OCI-LY7 (cell line): ENCODE measurements at regions not wholly inside any gene's neighbourhood (a gene's known extent, or its start where the extent isn't known, plus 50 kb on each side); places are given as distances from the start of the nearest gene placed in this dataset.

ENCODE experiments used
- BruUV-seq: library from RNA; stranded (reverse); fragments of 400-500 nt; replicated peaks from 2 replicates; lab custom pipeline; 2021; lab: Mats Ljungman, UMichigan
- CTCF ChIA-PET: fragments of 300-600 bp; sonication (Branson Sonifier 250); formaldehyde crosslinking; loops from one replicate; lab custom pipeline; 2022; ENCODE audit warnings: antibody characterized with exemption; ENCODE audit not compliant: unreplicated experiment; lab: Charles Lee
- POLR2A ChIA-PET: fragments of 300-600 bp; sonication (Branson Sonifier 250); formaldehyde crosslinking; loops from one replicate; lab custom pipeline; 2022; ENCODE audit warnings: antibody characterized with exemption; lab: Charles Lee
- DNase-seq: peaks from one replicate; pipeline ENCODE4 v3.0.0-alpha.2; 2015; ENCODE audit warnings: low spot score
- H2AFZ ChIP-seq: fragments of 200-600 bp; sonication (generic), shearing (Covaris generic); 2 replicates; pipeline ENCODE4 v1.6.1; 2014; ENCODE audit warnings: mild to moderate bottlenecking, antibody characterized with exemption, low read length, moderate library complexity
- H3K27ac ChIP-seq: fragments of 200-600 bp; sonication (generic); 2 replicates; pipeline ENCODE4 v1.5.1; 2014; ENCODE audit warnings: mixed run types, low read depth, mild to moderate bottlenecking, moderate library complexity, low read length, inconsistent platforms; ENCODE audit not compliant: poor library complexity, severe bottlenecking
- H3K36me3 ChIP-seq: fragments of 200-600 bp; sonication (generic); 2 replicates; pipeline ENCODE4 v1.6.1; 2014; ENCODE audit warnings: mild to moderate bottlenecking, antibody characterized with exemption, low read length, moderate library complexity, mixed read lengths; ENCODE audit not compliant: insufficient read depth
- H3K4me1 ChIP-seq: fragments of 200-600 bp; sonication (generic); 2 replicates; pipeline ENCODE4 v1.5.1; 2014; ENCODE audit warnings: mild to moderate bottlenecking, low read length; ENCODE audit not compliant: insufficient read depth, poor library complexity, severe bottlenecking
- H3K4me2 ChIP-seq: fragments of 200-600 bp; sonication (generic); 2 replicates; pipeline ENCODE4 v1.6.1; 2014; ENCODE audit warnings: mild to moderate bottlenecking, low read length
- H3K4me3 ChIP-seq: fragments of 200-600 bp; sonication (generic); 2 replicates; pipeline ENCODE4 v1.5.1; 2014; ENCODE audit warnings: mild to moderate bottlenecking, low read depth, low read length; ENCODE audit not compliant: poor library complexity, severe bottlenecking
- H3K79me2 ChIP-seq: fragments of 200-600 bp; sonication (generic); 2 replicates; pipeline ENCODE4 v1.6.1; 2016; ENCODE audit warnings: low read depth, mild to moderate bottlenecking, low read length, moderate library complexity, mixed read lengths; ENCODE audit not compliant: insufficient read depth
- H3K9me2 ChIP-seq: fragments of 200-600 bp; sonication (generic); 2 replicates; pipeline ENCODE4 v1.6.1; 2016; ENCODE audit warnings: mild to moderate bottlenecking, low read length, mixed read lengths; ENCODE audit not compliant: insufficient read depth
- H3K9me3 ChIP-seq: fragments of 200-600 bp; sonication (generic); 2 replicates; pipeline ENCODE4 v1.6.1; 2014; ENCODE audit warnings: mild to moderate bottlenecking, mixed run types, low read length, mixed read lengths
- H4K20me1 ChIP-seq: fragments of 200-600 bp; sonication (generic); 2 replicates; pipeline ENCODE4 v1.6.1; 2014; ENCODE audit warnings: mild to moderate bottlenecking, antibody characterized with exemption, low read length, moderate library complexity, mixed read lengths; ENCODE audit not compliant: insufficient read depth
- EZH2phosphoT487 ChIP-seq: fragments of 200-600 bp; sonication (generic); IDR thresholded peaks from 2 replicates; pipeline ENCODE4 v1.6.1; 2018; ENCODE audit warnings: low read depth, borderline replicate concordance, mild to moderate bottlenecking, mixed run types, antibody characterized with exemption, low read length, moderate library complexity, mixed read lengths
- intact Hi-C: fragments of 100-400 bp; cut with micrococcal nuclease; formaldehyde crosslinking; loops from one replicate; pipeline ENCODE4 v1.10.0; 2022; ENCODE audit not compliant: unreplicated experiment
- TF ChIP-seq, protein P1 (sequence below): fragments of 200-600 bp; sonication (generic); conservative IDR thresholded peaks from 2 replicates; pipeline ENCODE4 v1.5.1; 2014; ENCODE audit warnings: mild to moderate bottlenecking, antibody characterized with exemption, low read length, moderate library complexity, mixed read lengths

- Histone ChIP-seq H3K79me2 (no peaks in the 10 kb centered on the region), H2AFZ (no peak overlapping the region), H3K4me3 (no peak overlapping the region), H4K20me1 (no peaks in the 10 kb centered on the region), H3K27ac (no peak overlapping the region), H3K4me1 (no peaks in the 10 kb centered on the region), H3K9me2 (no peaks in the 10 kb centered on the region), H3K9me3 (no peaks in the 10 kb centered on the region), H3K36me3 (no peaks in the 10 kb centered on the region), H3K4me2 (no peak overlapping the region)
- CTCF ChIA-PET = no interaction called here
- no peak for DNase-seq
- POLR2A ChIA-PET = no interaction called here
- BruUV-seq = no TSS peak
- TF ChIP-seq EZH2phosphoT487 = no peak
- TF ChIP-seq, protein P1, sequence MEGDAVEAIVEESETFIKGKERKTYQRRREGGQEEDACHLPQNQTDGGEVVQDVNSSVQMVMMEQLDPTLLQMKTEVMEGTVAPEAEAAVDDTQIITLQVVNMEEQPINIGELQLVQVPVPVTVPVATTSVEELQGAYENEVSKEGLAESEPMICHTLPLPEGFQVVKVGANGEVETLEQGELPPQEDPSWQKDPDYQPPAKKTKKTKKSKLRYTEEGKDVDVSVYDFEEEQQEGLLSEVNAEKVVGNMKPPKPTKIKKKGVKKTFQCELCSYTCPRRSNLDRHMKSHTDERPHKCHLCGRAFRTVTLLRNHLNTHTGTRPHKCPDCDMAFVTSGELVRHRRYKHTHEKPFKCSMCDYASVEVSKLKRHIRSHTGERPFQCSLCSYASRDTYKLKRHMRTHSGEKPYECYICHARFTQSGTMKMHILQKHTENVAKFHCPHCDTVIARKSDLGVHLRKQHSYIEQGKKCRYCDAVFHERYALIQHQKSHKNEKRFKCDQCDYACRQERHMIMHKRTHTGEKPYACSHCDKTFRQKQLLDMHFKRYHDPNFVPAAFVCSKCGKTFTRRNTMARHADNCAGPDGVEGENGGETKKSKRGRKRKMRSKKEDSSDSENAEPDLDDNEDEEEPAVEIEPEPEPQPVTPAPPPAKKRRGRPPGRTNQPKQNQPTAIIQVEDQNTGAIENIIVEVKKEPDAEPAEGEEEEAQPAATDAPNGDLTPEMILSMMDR = no peak
- intact Hi-C loops = no loop called here
Measured at GRCh38 chr1:47693115-47693514, 255.3 kb downstream of the FOXD2 start.

GRCh38 chr1:47694011-47694890 lies 256.4 kb downstream of the FOXD2 start:
- no TSS peak for BruUV-seq
- no peak for DNase-seq
- H4K20me1 ChIP-seq = no peaks in the 10 kb centered on the region
- no peak for TF ChIP-seq EZH2phosphoT487
- TF ChIP-seq, protein P1 = no peak
- no peaks in the 10 kb centered on the region for H3K36me3 ChIP-seq
- no peaks in the 10 kb centered on the region for H3K79me2 ChIP-seq
- POLR2A ChIA-PET = no interaction called here
- H3K4me1 ChIP-seq = no peaks in the 10 kb centered on the region
- no peaks in the 10 kb centered on the region for H3K9me2 ChIP-seq
- no peak overlapping the region for H2AFZ ChIP-seq
- H3K27ac ChIP-seq = no peak overlapping the region
- H3K9me3 ChIP-seq = no peaks in the 10 kb centered on the region
- no peak overlapping the region for H3K4me3 ChIP-seq
- CTCF ChIA-PET = no interaction called here
- intact Hi-C loops = no loop called here
- H3K4me2 ChIP-seq = no peak overlapping the region

DNA sequence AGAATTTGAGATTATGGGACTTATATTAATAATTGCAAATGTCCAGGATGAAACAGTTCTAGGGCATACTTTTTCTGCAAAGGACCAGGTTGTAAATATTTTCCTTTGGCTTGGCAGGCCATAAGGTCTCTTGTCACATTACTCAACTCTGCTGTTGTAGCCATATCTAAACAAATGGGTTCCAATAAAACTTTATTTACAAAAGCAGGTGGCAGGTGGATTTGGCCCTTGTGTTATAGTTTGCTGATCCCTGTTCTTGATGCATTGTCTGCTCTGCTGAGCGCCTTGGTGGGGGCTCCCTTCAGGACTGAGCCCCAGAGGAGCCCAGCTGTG lies 258.5 kb downstream of the FOXD2 start:
- CTCF ChIA-PET = no interaction called here

More for the DNA sequence above, 258.5 kb downstream of the FOXD2 start:
- no peaks in the 10 kb centered on the region for H3K9me3 ChIP-seq
- no peak overlapping the region for H2AFZ ChIP-seq
- BruUV-seq = no TSS peak
- POLR2A ChIA-PET = no interaction called here
- H3K79me2 ChIP-seq = no peaks in the 10 kb centered on the region
- no peak overlapping the region for H3K4me2 ChIP-seq
- DNase-seq = no peak
- no peak overlapping the region for H3K27ac ChIP-seq
- H3K36me3 ChIP-seq = no peaks in the 10 kb centered on the region
- H3K9me2 ChIP-seq = no peaks in the 10 kb centered on the region
- H4K20me1 ChIP-seq = no peaks in the 10 kb centered on the region
- intact Hi-C loops = no loop called here
- TF ChIP-seq EZH2phosphoT487 = no peak
- TF ChIP-seq, protein P1 = no peak
- no peak overlapping the region for H3K4me3 ChIP-seq
- H3K4me1 ChIP-seq = no peaks in the 10 kb centered on the region
